Endothelial cell of umbilical vein (primary cell): ENCODE measurements at regions not wholly inside any gene's neighbourhood (a gene's known extent, or its start where the extent isn't known, plus 50 kb on each side); places are given as distances from the start of the nearest gene placed in this dataset.

ENCODE experiments used
- BruUV-seq: library from RNA; stranded (reverse); fragments of 400-500 nt; replicated peaks from 2 replicates; lab custom pipeline; 2021; lab: Mats Ljungman, UMichigan
- CTCF ChIA-PET: fragments of 300-600, 350-600 bp; sonication (Branson Sonifier 250); formaldehyde crosslinking; loops from one replicate; lab custom pipeline; 2021; ENCODE audit warnings: antibody characterized with exemption, inconsistent platforms; lab: Charles Lee
- POLR2A ChIA-PET: fragments of 300-600, 350-600 bp; sonication (Branson Sonifier 250); formaldehyde crosslinking; loops from one replicate; lab custom pipeline; 2021; ENCODE audit warnings: antibody characterized with exemption, inconsistent platforms; lab: Charles Lee
- DNase-seq: peaks from one replicate; pipeline ENCODE4 v3.0.0-alpha.2; 2011; ENCODE audit warnings: low read depth, low spot score
- FAIRE-seq: peaks from 2 replicates; lab custom pipeline; 2011; peaks lifted over from hg19 to GRCh38; lab: Jason Lieb, UNC
- H2AFZ ChIP-seq: 2 replicates; pipeline ENCODE4 v1.6.0; 2012; ENCODE audit warnings: low read depth, low read length, control low read depth, inconsistent platforms
- H3K27ac ChIP-seq: 2 replicates; pipeline ENCODE4 v1.5.1; 2011; ENCODE audit warnings: low read depth, mild to moderate bottlenecking, control low read depth, low read length, moderate library complexity; ENCODE audit not compliant: insufficient read depth
- H3K27me3 ChIP-seq, 2 experiments: 2 replicates each; pipeline versions ENCODE4 v1.6.0 to v1.6.1; 2011; ENCODE audit warnings: low read length in 2 of 2, mixed read lengths in 1 of 2; ENCODE audit not compliant: control insufficient read depth in 2 of 2, insufficient read depth in 2 of 2
- H3K36me3 ChIP-seq, 2 experiments: 2 replicates in 1 of 2; 3 replicates in 1 of 2; pipeline ENCODE4 v1.5.1; 2011; ENCODE audit warnings: low read length in 2 of 2, mild to moderate bottlenecking in 1 of 2, moderate library complexity in 1 of 2; ENCODE audit not compliant: control insufficient read depth in 2 of 2, insufficient read depth in 2 of 2; ENCODE audit errors: extremely low read depth in 1 of 2
- H3K4me1 ChIP-seq: 3 replicates; pipeline ENCODE4 v1.5.1; 2011; ENCODE audit warnings: mild to moderate bottlenecking, low read length; ENCODE audit not compliant: control insufficient read depth, insufficient read depth; ENCODE audit errors: extremely low read depth
- H3K4me2 ChIP-seq: 2 replicates; pipeline ENCODE4 v1.6.1; 2011; ENCODE audit warnings: low read length, control low read depth, mixed read lengths; ENCODE audit not compliant: insufficient read depth
- H3K4me3 ChIP-seq, 3 experiments: fragments of 200-600 bp in 1 of 3; sonication (generic), shearing (Covaris generic) in 1 of 3; replicated peaks in 1 of 3; 2 replicates each; pipeline ENCODE4 v1.5.1; 2011 to 2016; ENCODE audit warnings: control low read depth in 3 of 3, low read length in 3 of 3, mild to moderate bottlenecking in 2 of 3, inconsistent platforms in 1 of 3, low read depth in 1 of 3, moderate library complexity in 1 of 3; ENCODE audit not compliant: insufficient read depth in 1 of 3
- H3K79me2 ChIP-seq: 2 replicates; pipeline ENCODE4 v1.6.0; 2012; ENCODE audit warnings: low read length, inconsistent platforms; ENCODE audit not compliant: control insufficient read depth, insufficient read depth
- H3K9ac ChIP-seq: replicated peaks from 2 replicates; pipeline ENCODE3; 2011; ENCODE audit warnings: low read length, control low read depth; ENCODE audit not compliant: insufficient read depth; ENCODE audit errors: extremely low read depth
- H3K9me1 ChIP-seq: replicated peaks from 3 replicates; pipeline ENCODE4 v1.6.0; 2011; ENCODE audit warnings: mild to moderate bottlenecking, low read length; ENCODE audit not compliant: control insufficient read depth, insufficient read depth; ENCODE audit errors: extremely low read depth
- H3K9me3 ChIP-seq: replicated peaks from 2 replicates; pipeline ENCODE4 v1.5.1; 2012; ENCODE audit warnings: low read length, inconsistent platforms; ENCODE audit not compliant: control insufficient read depth, insufficient read depth
- H4K20me1 ChIP-seq: replicated peaks from 2 replicates; pipeline ENCODE3; 2011; ENCODE audit warnings: mild to moderate bottlenecking, low read length; ENCODE audit not compliant: control insufficient read depth, insufficient read depth; ENCODE audit errors: extremely low read depth
- EZH2 ChIP-seq: IDR thresholded peaks from 2 replicates; pipeline ENCODE4 v1.6.1; 2012; ENCODE audit warnings: borderline replicate concordance, low read depth, mild to moderate bottlenecking, moderate library complexity, low read length, inconsistent platforms; ENCODE audit not compliant: severe bottlenecking
- GATA2 ChIP-seq: IDR thresholded peaks from 2 replicates; pipeline ENCODE4 v1.7.0; 2011; ENCODE audit warnings: low read depth, mild to moderate bottlenecking, moderate library complexity, mixed read lengths, low read length; ENCODE audit not compliant: insufficient read length, insufficient read depth
- MYC ChIP-seq: IDR thresholded peaks from one replicate; pipeline ENCODE4 v1.6.1; 2011; ENCODE audit warnings: mild to moderate bottlenecking, low read depth, low read length
- POLR2AphosphoS5 ChIP-seq: IDR thresholded peaks from 2 replicates; pipeline ENCODE4 v1.6.1; 2012; ENCODE audit warnings: low read depth, mild to moderate bottlenecking, control low read depth, low read length, moderate library complexity; ENCODE audit not compliant: insufficient read depth
- dilution Hi-C: fragments of 300-500 bp; cut with MboI; formaldehyde crosslinking; loops from one replicate; pipeline ENCODE4 v1.15.0; 2019; ENCODE audit warnings: low sequenced_read_pairs; ENCODE audit not compliant: extremely low pct_ligation_motif_present
- intact Hi-C: fragments of 100-400 bp; cut with micrococcal nuclease; formaldehyde crosslinking; loops from one replicate; pipeline ENCODE4 v1.10.0; 2022
- TF ChIP-seq, protein P1 (sequence below), 2 donors: IDR thresholded peaks; 1 replicate in 1 of 2; 2 replicates in 1 of 2; pipeline ENCODE4 v1.5.1; 2011; ENCODE audit warnings: low read length in 2 of 2, mild to moderate bottlenecking in 2 of 2, moderate library complexity in 2 of 2, control low read depth in 1 of 2, inconsistent platforms in 1 of 2, low read depth in 1 of 2; ENCODE audit not compliant: insufficient read depth in 1 of 2; ENCODE audit errors: extremely low read depth in 1 of 2
- TF ChIP-seq, protein P2 (sequence below): IDR thresholded peaks from 2 replicates; pipeline ENCODE4 v1.6.1; 2011; ENCODE audit not compliant: insufficient read depth, insufficient read length

DNA sequence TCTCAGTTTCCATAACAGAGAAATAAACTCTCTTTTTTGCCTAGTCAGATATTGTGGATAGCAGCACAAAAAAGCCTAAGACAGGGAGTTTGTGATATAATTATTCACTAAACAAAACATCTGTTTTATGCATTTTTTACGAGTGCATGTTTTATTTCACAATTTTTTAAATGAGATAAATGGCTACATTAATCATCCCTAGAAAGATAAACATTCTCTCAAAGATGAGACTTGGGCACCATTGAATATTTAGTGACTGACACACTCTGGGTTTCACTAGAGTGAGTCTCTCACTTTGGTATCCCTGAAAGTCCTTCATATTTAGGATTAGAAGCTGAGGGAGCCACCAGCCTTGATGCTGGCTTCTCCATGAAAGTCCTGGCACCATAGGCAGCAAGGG lies 74.3 kb upstream of the LRCH1 start:
- no peak overlapping the region for H2AFZ ChIP-seq
- no peaks in the 10 kb centered on the region for H3K79me2 ChIP-seq
- FAIRE-seq (no peak), DNase-seq (no peak)
- dilution Hi-C loops = no loop called here
- ChIA-PET CTCF (interaction anchor here (1.5 kb wide), 1 partner anchor 13 kb away, joined by 4 read pairs; no protein-coding TSS in a partner anchor), POLR2A (no interaction called here)
- no peaks in the 10 kb centered on the region for H4K20me1 ChIP-seq
- H3K4me1 ChIP-seq = no peaks in the 10 kb centered on the region
- H3K36me3 ChIP-seq = no peaks in the 10 kb centered on the region
- H3K4me3 ChIP-seq = no peak overlapping the region
- BruUV-seq = no TSS peak
- TF ChIP-seq, protein P1, sequence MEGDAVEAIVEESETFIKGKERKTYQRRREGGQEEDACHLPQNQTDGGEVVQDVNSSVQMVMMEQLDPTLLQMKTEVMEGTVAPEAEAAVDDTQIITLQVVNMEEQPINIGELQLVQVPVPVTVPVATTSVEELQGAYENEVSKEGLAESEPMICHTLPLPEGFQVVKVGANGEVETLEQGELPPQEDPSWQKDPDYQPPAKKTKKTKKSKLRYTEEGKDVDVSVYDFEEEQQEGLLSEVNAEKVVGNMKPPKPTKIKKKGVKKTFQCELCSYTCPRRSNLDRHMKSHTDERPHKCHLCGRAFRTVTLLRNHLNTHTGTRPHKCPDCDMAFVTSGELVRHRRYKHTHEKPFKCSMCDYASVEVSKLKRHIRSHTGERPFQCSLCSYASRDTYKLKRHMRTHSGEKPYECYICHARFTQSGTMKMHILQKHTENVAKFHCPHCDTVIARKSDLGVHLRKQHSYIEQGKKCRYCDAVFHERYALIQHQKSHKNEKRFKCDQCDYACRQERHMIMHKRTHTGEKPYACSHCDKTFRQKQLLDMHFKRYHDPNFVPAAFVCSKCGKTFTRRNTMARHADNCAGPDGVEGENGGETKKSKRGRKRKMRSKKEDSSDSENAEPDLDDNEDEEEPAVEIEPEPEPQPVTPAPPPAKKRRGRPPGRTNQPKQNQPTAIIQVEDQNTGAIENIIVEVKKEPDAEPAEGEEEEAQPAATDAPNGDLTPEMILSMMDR (IDR thresholded peaks at IDR 0.05; ENCODE audit: extremely low read depth in 1 of 2, insufficient read depth in 1 of 2, low read depth in 1 of 2, low read length in 2 of 2) = no peak
- TF ChIP-seq, protein P2, sequence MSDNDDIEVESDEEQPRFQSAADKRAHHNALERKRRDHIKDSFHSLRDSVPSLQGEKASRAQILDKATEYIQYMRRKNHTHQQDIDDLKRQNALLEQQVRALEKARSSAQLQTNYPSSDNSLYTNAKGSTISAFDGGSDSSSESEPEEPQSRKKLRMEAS = no peak
- TF ChIP-seq EZH2 = no peak
- no peak for TF ChIP-seq GATA2
- no peak for TF ChIP-seq POLR2AphosphoS5
- TF ChIP-seq MYC = no peak
- H3K9me1 ChIP-seq = no peaks in the 10 kb centered on the region
- H3K27me3 ChIP-seq = no peaks in the 10 kb centered on the region
- H3K27ac ChIP-seq = no peak overlapping the region
- H3K4me2 ChIP-seq = no peak overlapping the region
- no peaks in the 10 kb centered on the region for H3K9me3 ChIP-seq
- intact Hi-C loops = no loop called here
- H3K9ac ChIP-seq = no peak overlapping the region
